HG03469 (cell line): ENCODE measurements at regions not wholly inside any gene's neighbourhood (a gene's known extent, or its start where the extent isn't known, plus 50 kb on each side); places are given as distances from the start of the nearest gene placed in this dataset.

ENCODE experiments used
- ATAC-seq: cut with Tn5 transposase; IDR thresholded peaks from one replicate; pipeline ENCODE4 v1.9.1; 2021; ENCODE audit warnings: mild to moderate bottlenecking, moderate library complexity, moderate number of reproducible peaks; ENCODE audit not compliant: unreplicated experiment

GRCh38 chr21:43277481-43278351 lies 108.9 kb downstream of the CRYAA start:
- ATAC-seq, result no peak

GRCh38 chr21:43276811-43277210 lies 108.0 kb downstream of the CRYAA start:
- no peak for ATAC-seq

DNA sequence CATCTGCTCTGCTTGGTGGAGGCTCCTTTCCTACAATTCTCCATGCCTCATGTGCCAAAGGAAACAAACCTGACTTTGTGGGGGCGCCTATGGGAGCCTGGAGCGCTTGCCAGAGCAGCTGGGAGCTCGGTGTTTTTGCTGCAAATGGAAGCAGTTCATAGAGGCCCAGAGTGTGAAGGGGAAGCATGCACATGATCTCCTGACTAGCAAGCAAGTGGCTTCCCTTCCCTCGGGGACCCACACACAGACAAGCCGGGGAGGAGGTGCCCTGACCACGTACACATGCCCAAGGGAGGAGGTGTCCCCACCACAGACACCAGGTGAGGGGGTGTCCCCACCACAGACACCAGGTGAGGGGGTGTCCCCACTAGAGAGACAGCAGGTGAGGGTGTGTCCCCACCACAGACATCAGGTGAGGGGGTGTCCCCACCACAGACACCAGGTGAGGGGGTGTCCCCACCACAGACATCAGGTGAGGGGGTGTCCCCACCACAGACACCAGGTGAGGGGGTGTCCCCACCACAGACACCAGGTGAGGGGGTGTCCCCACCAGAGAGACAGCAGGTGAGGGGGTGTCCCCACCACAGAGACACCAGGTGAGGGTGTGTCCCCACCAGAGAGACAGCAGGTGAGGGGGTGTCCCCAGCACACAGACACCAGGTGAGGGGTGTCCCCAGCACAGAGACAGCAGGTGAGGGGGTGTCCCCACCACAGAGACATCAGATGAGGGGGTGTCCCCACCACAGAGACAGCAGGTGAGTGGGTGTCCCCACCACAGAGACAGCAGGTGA lies 106.8 kb downstream of the CRYAA start:
- ATAC-seq, result no peak

GRCh38 chr21:43274946-43275310 lies 106.1 kb downstream of the CRYAA start:
- no peak for ATAC-seq

DNA sequence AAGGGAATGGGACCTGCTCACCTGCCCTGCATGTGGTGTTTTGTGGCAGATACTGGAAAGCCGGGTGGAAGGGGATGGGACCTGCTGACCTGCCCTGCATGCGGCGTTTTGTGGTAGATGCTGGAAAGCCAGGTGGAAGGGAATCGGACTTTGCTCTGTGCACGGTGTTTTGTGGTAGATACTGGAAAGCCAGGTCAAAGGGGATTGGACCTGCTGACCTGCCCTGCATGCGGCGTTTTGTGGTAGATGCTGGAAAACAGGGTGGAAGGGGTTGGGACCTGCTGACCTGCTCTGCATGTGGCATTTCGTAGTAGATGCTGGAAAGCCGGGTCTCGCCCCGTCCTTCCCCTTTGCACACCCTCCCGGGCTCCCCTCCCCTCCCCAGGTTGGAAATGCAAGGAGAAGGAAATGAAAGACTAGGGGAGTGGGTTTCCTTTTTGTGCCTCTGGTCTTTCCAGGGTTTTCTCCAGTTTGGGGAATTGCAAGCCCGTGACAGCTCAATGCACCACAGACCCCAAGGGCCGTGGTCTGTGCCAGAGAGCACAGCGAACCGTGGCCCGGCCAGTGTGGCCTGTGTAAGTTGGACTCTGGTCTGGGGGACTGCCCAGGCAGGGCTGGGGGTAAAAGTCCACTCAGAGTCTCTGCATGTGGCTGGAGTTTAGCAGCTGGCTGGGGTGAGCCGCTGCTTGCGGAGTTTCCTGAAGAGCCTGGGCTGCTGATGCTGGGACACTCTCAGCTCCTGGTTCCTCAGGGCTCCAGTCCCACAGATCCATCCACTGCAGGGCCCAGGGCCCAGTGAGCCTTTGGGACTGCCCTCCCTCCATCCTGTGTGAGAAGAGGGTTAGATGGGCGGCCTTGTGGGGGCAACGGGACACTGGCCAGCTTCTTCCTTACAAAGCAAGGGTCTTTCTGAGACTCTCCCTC lies 105.5 kb downstream of the CRYAA start:
- no peak for ATAC-seq

GRCh38 chr21:43273708-43274021 lies 104.9 kb downstream of the CRYAA start:
- no peak for ATAC-seq

GRCh38 chr21:43273016-43273707 lies 104.4 kb downstream of the CRYAA start:
- no peak for ATAC-seq

- ATAC-seq, result no peak
Measured at GRCh38 chr21:43272591-43272990, 103.8 kb downstream of the CRYAA start.

- no peak for ATAC-seq
Measured at GRCh38 chr21:43271452-43272020, 102.7 kb downstream of the CRYAA start.

DNA sequence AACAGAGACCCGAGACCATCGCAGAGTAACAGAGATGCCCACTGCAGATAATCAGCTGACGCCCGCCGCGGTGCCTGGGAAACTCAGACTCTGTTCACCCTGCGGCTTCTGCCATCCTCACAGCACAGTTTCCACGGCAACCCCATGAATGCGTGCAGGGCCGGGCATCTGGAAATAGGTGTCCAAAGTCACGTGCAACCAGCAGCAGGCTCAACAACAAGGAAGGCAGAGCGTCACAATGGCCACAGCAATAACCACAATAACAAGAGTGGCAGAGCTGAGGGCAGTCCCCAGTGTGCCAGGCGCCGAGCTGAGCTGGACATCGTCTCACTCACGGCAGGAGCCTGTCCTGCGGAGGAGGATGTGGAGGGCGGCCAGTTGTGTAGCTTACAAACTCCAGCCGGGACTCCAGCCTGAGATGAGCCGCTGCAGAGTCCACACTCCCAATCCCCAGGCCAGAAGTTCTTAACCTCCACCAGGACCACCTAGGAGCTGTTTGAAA lies 102.0 kb downstream of the CRYAA start:
- no peak for ATAC-seq

GRCh38 chr21:43269957-43270705 lies 101.3 kb downstream of the CRYAA start:
- ATAC-seq, result no peak

GRCh38 chr21:43269440-43269839 lies 100.6 kb downstream of the CRYAA start:
- no peak for ATAC-seq

GRCh38 chr21:43268804-43269186 lies 100.0 kb downstream of the CRYAA start:
- ATAC-seq, result no peak

DNA sequence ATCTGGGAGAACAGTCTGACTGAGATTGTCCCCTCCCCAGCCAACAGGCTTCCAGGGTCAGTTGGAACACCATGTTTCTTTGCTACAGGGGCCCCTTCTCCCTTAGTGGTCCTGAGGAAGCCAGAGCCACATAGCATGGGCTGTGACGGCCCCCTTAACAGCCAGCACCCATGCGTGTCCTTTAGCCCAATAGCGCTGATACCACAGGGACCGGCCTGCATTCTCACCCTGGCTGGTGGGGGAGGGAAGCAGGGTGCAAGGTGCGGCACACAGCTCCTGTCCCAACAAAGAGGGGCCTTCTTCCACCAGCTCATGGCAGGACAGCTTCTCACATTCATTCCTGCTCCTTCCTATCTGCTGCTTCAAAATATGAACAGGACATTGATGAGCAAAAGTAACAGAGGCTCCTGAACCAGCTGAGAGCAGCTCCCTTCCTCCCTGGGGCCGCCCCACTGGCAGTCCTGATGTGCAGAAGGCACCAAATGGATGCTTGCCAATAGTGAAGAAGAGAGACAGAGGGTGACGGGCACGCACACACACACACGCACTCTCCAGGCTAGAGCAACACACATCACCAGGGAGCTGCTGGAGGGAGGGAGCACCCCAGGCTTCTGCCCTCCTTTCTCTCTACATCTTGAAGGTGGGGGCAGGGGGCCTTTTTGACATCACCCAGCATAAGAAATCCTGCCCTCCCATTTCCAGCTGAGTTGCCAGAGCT lies 99.4 kb downstream of the CRYAA start:
- ATAC-seq, result no peak

DNA sequence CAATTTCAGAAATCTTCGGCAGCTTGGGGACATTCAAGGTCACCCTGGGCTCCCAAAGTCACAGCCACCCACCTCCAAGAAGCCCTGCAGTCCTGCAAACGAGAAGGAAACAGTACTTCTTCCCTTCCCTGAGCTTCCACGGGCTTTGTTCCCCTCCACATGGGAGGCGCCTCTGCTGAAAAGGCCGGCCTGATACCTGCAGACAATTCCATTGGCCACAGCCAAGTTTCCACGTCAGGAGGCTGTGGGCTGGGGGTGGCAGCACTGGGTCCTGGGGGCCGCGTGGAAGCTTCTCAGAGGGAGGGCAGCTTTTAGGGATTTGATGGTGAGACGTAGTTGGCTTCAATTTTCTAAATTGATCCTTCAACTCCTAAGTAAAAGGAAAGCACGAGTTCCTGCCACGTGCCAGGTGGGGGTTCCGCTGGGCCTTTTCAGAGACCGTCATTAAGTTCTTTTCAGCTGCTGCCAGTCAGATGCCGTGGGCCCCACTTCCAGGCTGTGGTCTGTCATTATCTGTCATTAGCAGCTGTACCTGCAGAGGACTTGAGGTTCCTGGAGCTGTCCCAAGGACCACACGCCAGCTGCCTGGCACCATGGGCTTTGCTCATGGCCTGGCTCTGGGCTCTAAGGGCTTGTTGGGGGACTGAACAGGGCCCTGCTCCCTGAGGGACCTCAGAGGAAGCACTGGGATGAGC lies 98.7 kb downstream of the CRYAA start:
- ATAC-seq, result no peak

DNA sequence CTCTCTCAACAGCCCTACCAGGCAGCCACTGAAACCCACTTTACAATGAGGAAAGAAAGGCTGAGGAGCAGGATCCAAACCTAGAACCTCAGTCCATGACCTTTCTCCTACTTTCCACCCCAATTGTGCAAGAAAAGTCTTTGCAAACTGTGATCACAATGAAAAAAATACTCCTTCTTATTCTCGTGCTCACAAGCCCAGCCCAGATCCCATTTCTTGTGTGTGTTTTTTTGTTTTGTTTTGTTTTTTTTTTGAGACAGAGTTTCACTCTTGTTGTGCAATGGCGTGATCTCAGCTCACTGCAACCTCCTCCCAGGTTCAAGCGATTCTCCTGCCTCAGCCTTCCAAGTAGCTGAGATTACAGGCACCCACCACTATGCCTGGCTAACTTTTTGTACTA lies 97.7 kb downstream of the CRYAA start:
- no peak for ATAC-seq

DNA sequence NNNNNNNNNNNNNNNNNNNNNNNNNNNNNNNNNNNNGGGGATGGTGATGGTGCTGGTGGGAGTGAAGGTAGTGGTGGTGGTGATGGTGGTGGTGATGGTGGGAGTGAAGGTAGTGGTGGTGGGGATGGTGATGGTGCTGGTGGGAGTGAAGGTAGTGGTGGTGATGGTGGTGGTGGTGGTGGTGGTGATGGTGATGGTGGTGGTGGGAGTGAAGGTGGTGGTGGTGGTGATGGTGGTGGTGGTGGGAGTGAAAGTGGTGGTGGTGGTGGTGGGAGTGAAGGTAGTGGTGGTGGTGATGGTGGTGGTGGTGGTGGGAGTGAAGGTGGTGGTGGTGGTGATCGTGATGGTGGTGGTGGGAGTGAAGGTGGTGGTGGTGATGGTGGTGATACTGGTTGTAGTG lies 93.6 kb downstream of the CRYAA start:
- no peak for ATAC-seq
